AG10803 (cell line): ENCODE measurements at regions not wholly inside any gene's neighbourhood (a gene's known extent, or its start where the extent isn't known, plus 50 kb on each side); places are given as distances from the start of the nearest gene placed in this dataset.
"Not testable (repeated sequence)": the region's sequence is repeated elsewhere in the genome, so short reads cannot be mapped to it uniquely, and the experiment has no call there.

Experiments used
- DNase-seq: peaks from one replicate; pipeline ENCODE4 v3.0.0; 2010; ENCODE audit warnings: low read depth
- H3K4me3 ChIP-seq: 2 replicates; pipeline ENCODE4 v1.5.1; 2011; ENCODE audit warnings: mild to moderate bottlenecking, low read length, control low read depth
- CTCF ChIP-seq: conservative IDR thresholded peaks from 2 replicates; pipeline ENCODE4 v1.5.1; 2011; ENCODE audit warnings: mild to moderate bottlenecking, low read length, control low read depth, inconsistent platforms

- no peak for TF ChIP-seq CTCF
- peak; percentile 78 for DNase-seq
- no peak overlapping the region; the same call in none of the 2 replicates for H3K4me3 ChIP-seq
Measured at GRCh38 chr17:64741038-64741641, 79.0 kb upstream of the SMURF2 start.

DNA sequence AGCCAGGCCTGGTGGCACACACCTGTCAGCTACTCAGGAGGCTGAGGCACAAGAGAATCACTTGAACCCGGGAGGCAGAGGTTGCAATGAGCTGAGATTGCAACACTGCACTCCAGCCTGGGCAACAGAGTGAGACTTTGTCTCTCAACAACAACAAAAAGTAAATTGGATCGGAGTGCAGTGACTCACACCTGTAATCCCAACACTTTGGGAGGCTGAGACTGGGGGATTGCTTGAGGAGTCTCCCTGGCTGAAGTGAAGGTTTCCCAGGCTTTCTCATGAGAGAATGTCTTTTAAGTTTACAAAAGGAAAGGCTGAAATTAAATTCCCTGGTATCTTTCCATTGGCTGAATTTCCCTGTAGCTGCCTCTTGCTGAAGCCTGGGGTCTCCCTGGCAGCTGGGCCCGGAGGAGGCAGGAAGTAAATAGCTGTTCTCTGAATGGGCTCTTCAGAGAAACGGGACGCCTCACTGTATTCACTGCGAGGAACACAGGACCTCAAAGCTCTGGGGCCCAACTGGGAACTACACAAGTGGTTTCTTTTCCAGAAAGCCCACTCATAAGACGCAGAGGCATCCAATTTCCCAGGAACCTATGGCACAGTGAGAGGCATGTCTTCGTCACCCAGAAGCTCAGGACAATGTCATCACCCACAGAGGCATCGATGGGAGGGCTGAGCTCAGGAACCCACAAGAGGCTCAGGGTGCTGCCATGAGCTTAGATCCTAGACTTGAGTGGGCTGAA is 77.4 kb upstream of the SMURF2 start:
- DNase-seq, result peak; percentile 71
- no peak for TF ChIP-seq CTCF
- H3K4me3 ChIP-seq, result no peak overlapping the region

- H3K4me3 ChIP-seq, result no peak overlapping the region
- TF ChIP-seq CTCF, result peak; percentile 65
- peak; percentile 64 for DNase-seq
Measured at GRCh38 chr17:64736804-64737492, 74.8 kb upstream of the SMURF2 start.

- TF ChIP-seq CTCF, result no peak
- H3K4me3 ChIP-seq, result peak overlapping the region; percentile 17; the same call in 1 of the 2 replicates
- DNase-seq, result peak; percentile 73
Measured at GRCh38 chr17:64732336-64733006, 70.4 kb upstream of the SMURF2 start.

DNA sequence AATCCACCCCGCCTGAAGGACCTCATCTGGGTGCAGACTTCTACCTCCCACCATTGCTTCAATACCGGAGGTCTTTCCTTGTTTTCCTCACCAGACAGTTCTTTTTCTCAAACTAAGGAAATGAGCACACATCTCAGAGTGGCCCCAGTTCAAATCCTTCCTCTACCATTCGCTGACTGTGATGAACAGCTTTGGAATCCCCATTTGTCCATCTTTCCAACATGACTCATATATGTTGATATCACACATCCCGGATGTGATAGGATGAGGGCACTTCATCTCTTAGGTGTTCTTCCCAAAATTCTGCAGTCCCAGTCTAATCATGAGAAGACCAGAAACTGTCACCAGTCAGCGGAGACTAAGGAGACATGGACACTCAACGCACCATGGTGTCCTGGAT is 67.9 kb upstream of the SMURF2 start:
- peak; percentile 48 for DNase-seq
- H3K4me3 ChIP-seq, result not testable (repeated sequence)

DNA sequence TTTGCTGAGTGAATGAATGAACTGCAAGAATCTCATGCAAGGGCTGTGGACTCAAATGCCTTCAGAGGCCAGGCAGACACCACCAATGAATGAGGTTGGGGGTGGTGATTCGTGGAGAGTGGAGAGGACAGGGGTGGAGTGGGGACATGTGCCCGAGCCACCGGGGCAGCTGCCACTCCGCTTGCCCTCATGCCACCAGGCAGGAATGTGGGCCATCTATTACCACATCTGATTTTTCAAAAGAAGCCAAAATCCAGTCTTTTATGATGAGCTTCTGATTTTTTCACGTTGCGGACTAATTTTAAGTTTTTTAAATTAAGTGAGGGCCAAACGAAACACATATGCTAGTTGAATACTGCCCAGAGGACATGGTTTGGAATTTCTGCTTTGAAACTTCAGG is 67.1 kb upstream of the SMURF2 start:
- no peak for TF ChIP-seq CTCF
- no peak for DNase-seq
- H3K4me3 ChIP-seq, result no peak overlapping the region

GRCh38 chr17:64728041-64728695 is 66.1 kb upstream of the SMURF2 start:
- no peak overlapping the region for H3K4me3 ChIP-seq
- no peak for TF ChIP-seq CTCF
- no peak for DNase-seq

DNA sequence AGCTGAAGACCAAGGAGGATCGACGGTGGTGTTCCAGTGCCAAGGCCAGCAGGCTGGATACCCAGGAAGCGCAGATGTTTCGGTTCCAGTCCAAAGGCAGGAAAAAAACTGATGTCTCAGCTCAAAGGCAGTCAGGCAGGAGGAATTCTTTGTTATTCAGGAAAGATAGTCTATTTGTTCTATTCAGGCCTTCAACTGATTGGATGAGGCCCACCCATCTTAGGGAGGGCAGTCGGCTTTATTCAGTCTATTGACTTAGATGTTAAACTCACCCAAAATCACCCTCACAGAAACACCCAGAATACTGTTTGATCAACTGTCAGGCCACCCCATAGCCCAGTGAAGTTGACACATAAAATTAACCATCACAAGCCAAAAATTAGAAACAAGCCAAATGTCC is 63.9 kb upstream of the SMURF2 start:
- H3K4me3 ChIP-seq, DNase-seq: not testable (repeated sequence)

GRCh38 chr17:64724246-64724645 is 62.1 kb upstream of the SMURF2 start:
- DNase-seq, result peak; percentile 41
- H3K4me3 ChIP-seq, result not testable (repeated sequence)
